B cell (primary cell): ENCODE measurements at regions not wholly inside any gene's neighbourhood (a gene's known extent, or its start where the extent isn't known, plus 50 kb on each side); places are given as distances from the start of the nearest gene placed in this dataset.

ENCODE experiments used
- CTCF ChIP-seq: fragments of 200-600 bp; IDR thresholded peaks from one replicate; pipeline ENCODE4 v1.8.0; 2022; ENCODE audit warnings: antibody characterized with exemption, mild to moderate bottlenecking
- EZH2 ChIP-seq: IDR thresholded peaks from 2 replicates; pipeline ENCODE4 v1.6.1; 2012; ENCODE audit warnings: borderline replicate concordance, low read depth, mild to moderate bottlenecking, moderate library complexity, low read length; ENCODE audit not compliant: insufficient read depth, poor library complexity, severe bottlenecking

- TF ChIP-seq CTCF (no peak), EZH2 (no peak)
Measured at GRCh38 chr6:65830151-65830550, 123.1 kb upstream of the EYS start.
